Panc1 (cell line): ENCODE measurements at regions not wholly inside any gene's neighbourhood (a gene's known extent, or its start where the extent isn't known, plus 50 kb on each side); places are given as distances from the start of the nearest gene placed in this dataset.

ENCODE experiments used
- ATAC-seq: fragments of 200-7000 bp; cut with Tn5 transposase; 2 replicates; pipeline ENCODE4 v1.9.1; 2020; ENCODE audit warnings: mild to moderate bottlenecking, moderate library complexity
- BruUV-seq: library from RNA; stranded (reverse); fragments of 400-500 nt; replicated peaks from 2 replicates; lab custom pipeline; 2021; lab: Mats Ljungman, UMichigan
- CTCF ChIA-PET: fragments of 300-600 bp; sonication (Branson Sonifier 250); formaldehyde crosslinking; loops from one replicate; lab custom pipeline; 2022; ENCODE audit warnings: antibody characterized with exemption; lab: Charles Lee
- POLR2A ChIA-PET: fragments of 300-600 bp; sonication (Branson Sonifier 250); formaldehyde crosslinking; loops from one replicate; lab custom pipeline; 2022; ENCODE audit warnings: antibody characterized with exemption; lab: Charles Lee
- DNase-seq: peaks from one replicate; pipeline ENCODE4 v3.0.0-alpha.2; 2010; ENCODE audit warnings: low read depth, low spot score
- H3K27ac ChIP-seq: 2 replicates; pipeline ENCODE4 v1.5.1; 2011; ENCODE audit warnings: mild to moderate bottlenecking, low read length, inconsistent platforms
- H3K27me3 ChIP-seq: fragments of 200-500 bp; sonication (Bioruptor generic); 2 replicates; pipeline ENCODE4 v1.6.0; 2014; ENCODE audit warnings: low read length, inconsistent platforms; ENCODE audit not compliant: control insufficient read depth, insufficient read depth
- H3K36me3 ChIP-seq: fragments of 200-500 bp; sonication (Bioruptor generic); 2 replicates; pipeline ENCODE4 v1.5.1; 2014; ENCODE audit warnings: inconsistent platforms, mild to moderate bottlenecking, low read length, moderate library complexity; ENCODE audit not compliant: control insufficient read depth, insufficient read depth
- H3K4me1 ChIP-seq: 2 replicates; pipeline ENCODE4 v1.5.1; 2011; ENCODE audit warnings: inconsistent platforms, mild to moderate bottlenecking, low read length, moderate library complexity; ENCODE audit not compliant: control insufficient read depth, insufficient read depth
- H3K4me3 ChIP-seq, 2 experiments: 2 replicates each; pipeline ENCODE4 v1.5.1; 2011 to 2012; ENCODE audit warnings: low read depth in 2 of 2, low read length in 2 of 2, mild to moderate bottlenecking in 2 of 2, inconsistent platforms in 1 of 2, moderate library complexity in 1 of 2
- H3K9me3 ChIP-seq: fragments of 200-500 bp; sonication (Bioruptor generic); 2 replicates; pipeline ENCODE4 v1.5.1; 2014; ENCODE audit warnings: low read depth, mild to moderate bottlenecking, inconsistent platforms, low read length, moderate library complexity; ENCODE audit not compliant: control insufficient read depth, insufficient read depth
- POLR2AphosphoS5 ChIP-seq: IDR thresholded peaks from 2 replicates; pipeline ENCODE4 v1.6.1; 2012; ENCODE audit warnings: mild to moderate bottlenecking, low read depth, low read length, moderate library complexity
- SIN3A ChIP-seq: IDR thresholded peaks from 2 replicates; pipeline ENCODE4 v1.6.1; 2012; ENCODE audit warnings: low read depth, mild to moderate bottlenecking, low read length, moderate library complexity, borderline replicate concordance; ENCODE audit not compliant: insufficient read depth
- TCF7L2 ChIP-seq: IDR thresholded peaks from 2 replicates; pipeline ENCODE4 v1.6.1; 2011; ENCODE audit warnings: mild to moderate bottlenecking, low read depth, low read length, inconsistent platforms
- in situ Hi-C: cut with HindIII; loops from 2 replicates; pipeline ENCODE4 v1.10.0; 2016; ENCODE audit warnings: low sequenced_read_pairs, low pct_unique_long_range_greater_than_20kb
- intact Hi-C: fragments of 100-400 bp; cut with micrococcal nuclease; formaldehyde crosslinking; loops from one replicate; pipeline ENCODE4 v1.10.0; 2022; ENCODE audit not compliant: unreplicated experiment
- TF ChIP-seq, protein P1 (sequence below): fragments of 450-650 bp; IDR thresholded peaks from 2 replicates; pipeline ENCODE4 v1.5.1; 2017; ENCODE audit warnings: mild to moderate bottlenecking
- TF ChIP-seq, protein P2 (sequence below), 2 experiments: IDR thresholded peaks; 2 replicates each; pipeline ENCODE4 v1.6.1; 2011 to 2012; ENCODE audit warnings: low read depth in 2 of 2, control low read depth in 1 of 2, low read length in 1 of 2, mild to moderate bottlenecking in 1 of 2, moderate library complexity in 1 of 2; ENCODE audit not compliant: insufficient read depth in 1 of 2

DNA sequence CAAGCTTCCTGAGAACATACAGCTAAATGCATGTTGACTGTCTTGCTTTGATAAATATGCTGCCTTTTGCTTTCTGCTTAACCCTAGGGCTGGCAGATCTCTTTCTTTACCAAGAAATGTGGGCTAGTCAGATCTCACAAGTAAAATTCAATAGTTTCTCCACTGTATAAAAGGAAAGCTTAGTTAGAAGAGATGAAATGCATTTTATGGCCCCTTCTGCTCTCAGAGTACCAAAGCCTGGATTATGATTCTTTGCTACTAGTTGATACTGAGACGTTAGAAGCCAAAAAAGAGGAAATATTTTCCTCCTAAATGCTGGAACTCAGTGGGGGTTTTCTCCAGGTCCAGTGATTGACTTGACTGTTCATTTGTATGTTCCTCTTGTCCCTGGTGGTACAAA is 552.7 kb downstream of the SNAPC1 start:
- intact Hi-C loops (no loop called here), in situ Hi-C loops (no loop called here)
- CTCF ChIA-PET: no interaction called here
- TF ChIP-seq, protein P1, sequence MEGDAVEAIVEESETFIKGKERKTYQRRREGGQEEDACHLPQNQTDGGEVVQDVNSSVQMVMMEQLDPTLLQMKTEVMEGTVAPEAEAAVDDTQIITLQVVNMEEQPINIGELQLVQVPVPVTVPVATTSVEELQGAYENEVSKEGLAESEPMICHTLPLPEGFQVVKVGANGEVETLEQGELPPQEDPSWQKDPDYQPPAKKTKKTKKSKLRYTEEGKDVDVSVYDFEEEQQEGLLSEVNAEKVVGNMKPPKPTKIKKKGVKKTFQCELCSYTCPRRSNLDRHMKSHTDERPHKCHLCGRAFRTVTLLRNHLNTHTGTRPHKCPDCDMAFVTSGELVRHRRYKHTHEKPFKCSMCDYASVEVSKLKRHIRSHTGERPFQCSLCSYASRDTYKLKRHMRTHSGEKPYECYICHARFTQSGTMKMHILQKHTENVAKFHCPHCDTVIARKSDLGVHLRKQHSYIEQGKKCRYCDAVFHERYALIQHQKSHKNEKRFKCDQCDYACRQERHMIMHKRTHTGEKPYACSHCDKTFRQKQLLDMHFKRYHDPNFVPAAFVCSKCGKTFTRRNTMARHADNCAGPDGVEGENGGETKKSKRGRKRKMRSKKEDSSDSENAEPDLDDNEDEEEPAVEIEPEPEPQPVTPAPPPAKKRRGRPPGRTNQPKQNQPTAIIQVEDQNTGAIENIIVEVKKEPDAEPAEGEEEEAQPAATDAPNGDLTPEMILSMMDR: no peak
- no peaks in the 10 kb centered on the region for H3K27me3 ChIP-seq
- no peaks in the 10 kb centered on the region for H3K36me3 ChIP-seq
- DNase-seq: no peak
- BruUV-seq: no TSS peak
- H3K4me1 ChIP-seq: no peaks in the 10 kb centered on the region
- ATAC-seq: no peak
- no peaks in the 10 kb centered on the region for H3K9me3 ChIP-seq
- POLR2A ChIA-PET: no interaction called here
- no peak overlapping the region for H3K27ac ChIP-seq
- H3K4me3 ChIP-seq: no peak overlapping the region

DNA sequence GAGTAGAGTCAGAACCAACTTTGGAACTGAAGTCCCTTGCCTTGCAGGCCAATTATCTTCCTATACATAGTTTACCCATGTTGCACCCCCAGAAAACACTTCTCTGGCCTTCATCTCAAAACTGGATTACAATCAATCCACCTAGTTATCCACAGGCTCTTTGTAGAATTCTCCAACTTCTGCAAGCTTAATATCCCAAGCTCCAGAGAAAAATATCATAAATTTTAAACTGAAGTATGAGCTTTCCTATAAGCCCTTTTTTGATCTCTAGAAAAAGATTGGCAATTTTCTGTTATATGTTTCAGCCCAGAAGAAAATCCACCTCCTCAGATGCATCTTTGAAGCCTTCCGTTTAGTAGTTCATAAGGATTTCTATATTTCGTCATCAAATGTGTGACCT is 553.4 kb downstream of the SNAPC1 start:
- H3K27me3 ChIP-seq: no peaks in the 10 kb centered on the region
- H3K36me3 ChIP-seq: no peaks in the 10 kb centered on the region
- ATAC-seq (no peak), DNase-seq (no peak)
- intact Hi-C loops: no loop called here
- BruUV-seq: no TSS peak
- CTCF ChIA-PET: no interaction called here
- POLR2A ChIA-PET: no interaction called here
- in situ Hi-C loops: no loop called here
- no peak overlapping the region for H3K27ac ChIP-seq
- no peaks in the 10 kb centered on the region for H3K9me3 ChIP-seq
- TF ChIP-seq TCF7L2: no peak
- TF ChIP-seq, protein P2, sequence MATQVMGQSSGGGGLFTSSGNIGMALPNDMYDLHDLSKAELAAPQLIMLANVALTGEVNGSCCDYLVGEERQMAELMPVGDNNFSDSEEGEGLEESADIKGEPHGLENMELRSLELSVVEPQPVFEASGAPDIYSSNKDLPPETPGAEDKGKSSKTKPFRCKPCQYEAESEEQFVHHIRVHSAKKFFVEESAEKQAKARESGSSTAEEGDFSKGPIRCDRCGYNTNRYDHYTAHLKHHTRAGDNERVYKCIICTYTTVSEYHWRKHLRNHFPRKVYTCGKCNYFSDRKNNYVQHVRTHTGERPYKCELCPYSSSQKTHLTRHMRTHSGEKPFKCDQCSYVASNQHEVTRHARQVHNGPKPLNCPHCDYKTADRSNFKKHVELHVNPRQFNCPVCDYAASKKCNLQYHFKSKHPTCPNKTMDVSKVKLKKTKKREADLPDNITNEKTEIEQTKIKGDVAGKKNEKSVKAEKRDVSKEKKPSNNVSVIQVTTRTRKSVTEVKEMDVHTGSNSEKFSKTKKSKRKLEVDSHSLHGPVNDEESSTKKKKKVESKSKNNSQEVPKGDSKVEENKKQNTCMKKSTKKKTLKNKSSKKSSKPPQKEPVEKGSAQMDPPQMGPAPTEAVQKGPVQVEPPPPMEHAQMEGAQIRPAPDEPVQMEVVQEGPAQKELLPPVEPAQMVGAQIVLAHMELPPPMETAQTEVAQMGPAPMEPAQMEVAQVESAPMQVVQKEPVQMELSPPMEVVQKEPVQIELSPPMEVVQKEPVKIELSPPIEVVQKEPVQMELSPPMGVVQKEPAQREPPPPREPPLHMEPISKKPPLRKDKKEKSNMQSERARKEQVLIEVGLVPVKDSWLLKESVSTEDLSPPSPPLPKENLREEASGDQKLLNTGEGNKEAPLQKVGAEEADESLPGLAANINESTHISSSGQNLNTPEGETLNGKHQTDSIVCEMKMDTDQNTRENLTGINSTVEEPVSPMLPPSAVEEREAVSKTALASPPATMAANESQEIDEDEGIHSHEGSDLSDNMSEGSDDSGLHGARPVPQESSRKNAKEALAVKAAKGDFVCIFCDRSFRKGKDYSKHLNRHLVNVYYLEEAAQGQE (IDR thresholded peaks at IDR 0.05; ENCODE audit: insufficient read depth in 1 of 2, low read depth in 2 of 2, low read length in 1 of 2): no peak
- TF ChIP-seq POLR2AphosphoS5: no peak
- no peaks in the 10 kb centered on the region for H3K4me1 ChIP-seq
- H3K4me3 ChIP-seq: no peak overlapping the region

DNA sequence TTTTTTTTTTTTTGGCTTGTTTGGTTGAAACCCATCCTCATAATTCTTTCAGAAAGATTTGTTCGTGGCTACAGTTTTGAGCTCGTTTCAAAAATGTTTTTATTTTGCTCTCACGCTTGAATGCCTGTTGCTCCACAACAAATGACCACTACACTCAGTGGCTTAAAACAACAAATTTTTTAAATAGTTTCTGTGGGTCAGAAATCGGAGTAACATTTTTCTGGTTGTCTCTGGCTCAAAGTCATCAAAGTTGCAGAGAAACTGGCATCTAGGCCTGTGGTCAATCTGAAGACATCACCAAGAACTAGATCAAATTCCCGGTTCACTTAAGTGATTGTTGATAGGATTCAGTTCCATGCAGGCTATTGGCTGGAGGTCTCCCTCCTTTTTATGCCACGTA is 560.0 kb downstream of the SNAPC1 start:
- TF ChIP-seq, protein P2 (IDR thresholded peaks at IDR 0.05; ENCODE audit: insufficient read depth in 1 of 2, low read depth in 2 of 2, low read length in 1 of 2): no peak
- TF ChIP-seq SIN3A (no peak), POLR2AphosphoS5 (no peak), TCF7L2 (no peak)
- TF ChIP-seq, protein P1: no peak
- no TSS peak for BruUV-seq
- in situ Hi-C loops (no loop called here), intact Hi-C loops (no loop called here)
- Histone ChIP-seq H3K27ac (no peak overlapping the region), H3K36me3 (no peaks in the 10 kb centered on the region), H3K27me3 (no peaks in the 10 kb centered on the region), H3K9me3 (no peaks in the 10 kb centered on the region), H3K4me3 (no peak overlapping the region), H3K4me1 (no peaks in the 10 kb centered on the region)
- no peak for DNase-seq
- ChIA-PET CTCF (no interaction called here), POLR2A (interaction anchor here (0.6 kb wide), 1 partner anchor 55 kb away, joined by 4 read pairs; no protein-coding TSS in a partner anchor)
- no peak for ATAC-seq
